Activated CD8-positive, alpha-beta memory T cell treated with anti-CD3 and anti-CD28 coated beads for 24 hours (primary cell): ENCODE measurements at regions not wholly inside any gene's neighbourhood (a gene's known extent, or its start where the extent isn't known, plus 50 kb on each side); places are given as distances from the start of the nearest gene placed in this dataset.

Experiments used
- DNase-seq: peaks from one replicate; pipeline ENCODE4 v3.0.0-alpha.2; 2020

GRCh38 chr11:128407962-128408361 is 179.4 kb downstream of the ETS1 start:
- no peak for DNase-seq

DNA sequence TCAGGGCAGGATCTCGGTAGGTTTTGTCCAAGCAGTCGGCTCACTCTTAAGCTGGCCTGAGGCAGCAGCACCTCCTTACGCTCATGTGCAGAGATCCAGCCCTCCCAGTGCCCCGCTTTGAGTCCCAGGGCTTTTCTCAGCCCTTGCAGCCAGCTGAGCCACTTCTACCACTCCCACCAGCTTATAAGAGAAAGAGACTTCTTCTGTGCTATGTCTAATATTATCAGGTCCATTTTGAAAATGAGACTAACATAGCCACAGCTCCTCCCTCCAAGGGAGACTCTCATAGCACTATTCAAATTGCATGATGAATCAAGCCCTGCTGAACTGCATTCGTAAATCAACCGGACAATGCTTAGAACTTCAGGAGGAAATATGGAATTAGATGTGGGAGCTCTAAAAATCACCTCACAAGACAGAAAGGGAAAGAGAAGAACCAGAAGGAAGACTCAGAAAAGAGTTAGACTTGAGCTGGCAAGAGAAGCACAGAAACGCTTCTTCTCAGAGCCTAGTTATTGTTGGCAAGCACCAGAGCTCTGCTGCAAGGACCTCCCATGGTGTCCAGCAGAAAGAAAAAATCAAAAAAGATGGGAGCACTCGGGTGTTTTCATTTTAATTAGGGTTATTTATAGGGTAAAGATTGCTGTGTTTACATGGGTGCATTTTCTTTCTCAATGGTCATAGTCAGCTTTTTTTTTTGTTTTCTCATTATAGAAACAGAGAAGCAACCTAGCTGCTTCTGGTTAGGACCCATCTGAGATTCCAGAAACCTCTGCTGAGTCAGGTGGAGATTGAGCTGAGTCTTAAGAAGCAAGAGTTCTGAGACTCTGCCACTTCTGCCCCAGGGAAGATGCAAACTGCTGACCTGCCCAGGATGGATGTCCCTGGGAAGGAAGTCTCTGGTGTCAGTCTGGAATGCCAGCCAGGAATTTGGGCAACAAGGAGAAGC is 181.4 kb downstream of the ETS1 start:
- DNase-seq = no peak

DNA sequence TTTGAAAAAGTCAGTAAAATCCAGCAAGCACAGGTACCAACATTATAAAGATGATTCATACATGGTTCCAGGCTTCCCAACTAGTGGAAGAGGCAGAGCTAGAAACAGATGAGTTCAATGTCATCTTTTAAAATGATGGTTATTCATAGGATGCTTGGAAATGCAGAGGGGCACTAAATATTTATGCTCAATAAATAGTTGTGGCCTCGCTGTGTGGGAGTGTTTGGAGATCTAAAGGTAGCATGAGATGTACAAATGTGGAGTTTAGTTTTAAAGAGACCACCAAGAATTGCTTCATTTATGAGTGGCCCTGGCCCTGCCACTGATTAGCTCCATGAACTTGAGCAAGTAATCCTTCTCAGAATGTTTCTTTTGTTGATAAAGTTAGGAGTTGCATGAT is 182.2 kb downstream of the ETS1 start:
- no peak for DNase-seq

GRCh38 chr11:128404437-128404836 is 182.9 kb downstream of the ETS1 start:
- no peak for DNase-seq

DNA sequence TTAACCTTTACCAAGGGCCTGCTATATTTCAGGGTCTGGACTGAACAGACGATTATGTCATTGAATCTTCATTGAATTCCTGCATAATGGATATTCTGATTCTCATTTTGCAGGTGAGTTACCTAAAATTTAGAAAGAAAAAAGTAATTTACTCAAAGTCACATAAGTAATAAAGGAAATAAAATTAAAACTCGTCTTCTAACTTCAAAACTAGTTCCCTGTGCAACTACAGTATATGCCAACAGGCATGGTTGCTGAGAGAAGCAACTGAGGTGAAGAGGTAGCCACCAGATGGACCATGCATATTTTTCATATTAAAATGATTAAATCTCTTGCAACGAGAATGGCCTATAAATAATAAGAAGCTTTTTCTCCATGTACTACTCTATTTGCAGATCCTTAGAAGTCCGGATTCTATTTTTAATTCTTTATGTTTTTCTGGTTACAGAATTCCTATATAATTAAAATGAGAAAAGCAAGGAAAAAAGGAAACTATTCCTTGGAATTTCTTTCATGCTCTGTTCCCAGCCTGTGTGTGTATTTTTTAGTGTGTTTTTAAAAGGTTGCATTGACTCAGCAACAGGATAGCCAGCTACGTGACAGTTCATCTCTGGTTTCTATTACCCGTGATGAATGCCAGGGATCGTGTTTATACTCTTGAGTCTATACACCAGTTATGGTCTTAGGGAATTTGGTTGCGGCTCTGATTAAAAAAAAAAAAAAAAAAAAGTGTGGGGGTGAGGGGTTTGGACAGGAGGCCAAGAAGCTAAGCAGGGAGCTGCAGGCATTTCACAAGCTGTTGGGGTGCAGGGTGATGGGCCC is 186.8 kb downstream of the ETS1 start:
- no peak for DNase-seq

- DNase-seq = no peak
These were observed 187.9 kb downstream of the ETS1 start for GRCh38 chr11:128399251-128400121.

DNA sequence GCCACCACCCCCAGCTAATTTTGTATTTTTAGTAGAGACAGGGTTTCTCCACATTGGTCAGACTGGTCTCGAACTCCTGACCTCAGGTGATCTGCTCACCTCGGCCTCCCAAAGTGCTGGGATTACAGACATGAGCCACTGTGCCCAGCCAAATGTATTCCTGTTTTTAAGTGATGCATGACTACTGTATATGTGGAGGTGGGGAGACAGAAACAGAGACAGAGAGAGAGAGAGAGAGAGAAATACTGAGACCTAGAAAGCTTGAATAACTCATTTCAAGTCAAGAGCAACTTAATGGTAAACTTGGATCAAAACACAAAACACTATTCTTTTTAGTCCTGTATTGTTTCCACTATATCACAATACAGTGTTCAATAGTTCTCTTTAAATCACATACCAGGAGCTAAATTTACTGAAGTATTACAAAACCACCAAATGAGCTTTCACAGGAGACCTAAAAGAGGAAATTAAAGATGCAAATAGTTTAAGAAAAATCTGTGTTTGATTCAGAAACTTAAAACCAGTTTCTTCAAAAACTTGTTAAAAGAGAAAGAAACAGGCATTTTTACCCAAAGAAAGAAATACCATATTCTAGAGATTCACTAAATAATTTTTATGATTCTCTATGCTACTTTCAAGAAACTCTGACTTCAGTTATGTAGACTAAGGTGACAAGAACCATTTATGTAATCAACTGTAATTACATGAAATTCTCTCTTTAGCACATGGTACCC is 188.7 kb downstream of the ETS1 start:
- DNase-seq = no peak

DNA sequence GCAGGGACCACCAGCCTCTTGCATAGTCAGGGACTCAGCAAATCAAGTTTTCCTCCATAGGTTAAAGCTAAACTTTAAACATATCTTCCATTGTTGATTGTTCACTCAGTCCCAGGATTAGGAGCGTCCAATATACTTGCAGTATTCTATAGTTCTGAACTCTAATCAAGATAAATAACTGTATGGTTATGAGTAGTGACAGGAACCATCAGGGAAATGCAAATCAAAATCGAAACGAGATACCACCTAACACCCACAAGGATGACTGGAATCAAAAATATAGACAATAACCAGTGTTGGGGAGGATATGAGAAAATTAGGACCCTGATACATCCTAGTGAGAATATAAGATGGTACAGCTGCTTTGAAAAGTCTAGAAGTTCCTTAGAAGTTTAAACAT is 190.0 kb downstream of the ETS1 start:
- no peak for DNase-seq

DNA sequence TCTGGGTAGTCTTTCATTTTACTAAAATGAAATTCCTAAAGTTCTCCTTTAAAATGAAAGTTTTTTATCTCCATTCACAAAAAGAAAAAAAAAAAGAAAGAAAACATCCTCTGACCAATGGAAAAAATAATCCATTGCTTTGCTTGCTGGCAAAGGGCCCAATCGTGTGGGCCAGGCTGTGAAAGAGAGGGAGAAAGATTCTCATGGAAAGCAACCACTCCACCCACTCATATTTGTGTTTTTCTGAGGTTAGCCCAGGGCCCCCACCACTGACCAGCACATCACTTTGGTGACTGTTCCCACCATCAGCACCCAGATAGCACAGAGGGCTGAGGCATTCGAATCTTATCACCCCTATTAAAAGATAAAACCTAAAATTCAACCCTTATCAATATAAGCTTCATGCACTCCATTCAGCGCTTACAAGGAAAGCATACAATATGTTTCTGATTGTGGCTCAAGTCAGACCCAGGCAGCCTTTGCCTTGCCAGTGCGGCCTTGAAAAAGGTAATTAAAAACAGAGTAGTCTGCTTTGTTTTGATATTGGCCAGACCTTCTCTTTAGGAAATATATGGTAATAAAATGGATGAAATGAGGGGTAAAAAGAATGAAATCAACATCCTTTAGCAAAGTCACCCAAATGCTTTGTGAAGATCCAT is 192.8 kb downstream of the ETS1 start:
- no peak for DNase-seq

DNA sequence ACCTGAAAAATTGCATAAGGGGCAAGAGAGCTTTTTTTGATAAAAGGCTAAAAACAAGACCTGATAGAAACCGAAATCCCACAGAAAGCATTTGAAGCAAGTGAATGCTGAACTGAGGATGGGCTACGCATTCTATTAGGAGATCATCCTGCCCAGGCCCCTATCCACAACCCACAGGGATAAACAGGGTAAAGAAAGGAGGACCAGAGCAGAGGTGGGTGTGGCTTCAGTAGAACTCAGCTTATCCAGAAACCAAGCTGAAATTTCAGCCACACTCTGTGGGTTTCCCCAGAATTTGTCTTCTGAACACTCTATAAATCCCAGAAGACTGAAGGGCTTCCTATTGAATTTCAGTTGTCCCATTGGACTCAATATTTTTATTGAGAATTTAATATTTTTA is 195.1 kb downstream of the ETS1 start:
- no peak for DNase-seq

DNA sequence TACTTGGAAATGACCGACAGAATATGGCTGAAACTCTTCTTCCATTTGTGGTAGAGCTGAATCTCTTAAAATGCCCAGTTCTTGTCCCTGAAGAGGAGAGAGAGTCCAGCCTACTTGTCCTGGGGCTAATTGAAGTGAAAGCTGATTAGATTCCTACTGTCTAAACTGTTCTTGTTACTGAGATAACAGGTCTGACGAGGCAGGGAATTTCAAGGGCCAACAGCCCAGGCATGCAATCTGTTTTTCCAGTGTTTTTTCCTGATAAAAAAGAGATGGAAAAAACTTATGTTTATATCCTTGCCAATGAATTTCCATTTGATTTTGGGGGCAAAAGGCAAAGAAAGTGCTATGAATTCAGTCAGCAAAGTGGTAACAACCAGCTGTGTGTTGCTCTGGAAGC is 195.5 kb downstream of the ETS1 start:
- DNase-seq = no peak

DNA sequence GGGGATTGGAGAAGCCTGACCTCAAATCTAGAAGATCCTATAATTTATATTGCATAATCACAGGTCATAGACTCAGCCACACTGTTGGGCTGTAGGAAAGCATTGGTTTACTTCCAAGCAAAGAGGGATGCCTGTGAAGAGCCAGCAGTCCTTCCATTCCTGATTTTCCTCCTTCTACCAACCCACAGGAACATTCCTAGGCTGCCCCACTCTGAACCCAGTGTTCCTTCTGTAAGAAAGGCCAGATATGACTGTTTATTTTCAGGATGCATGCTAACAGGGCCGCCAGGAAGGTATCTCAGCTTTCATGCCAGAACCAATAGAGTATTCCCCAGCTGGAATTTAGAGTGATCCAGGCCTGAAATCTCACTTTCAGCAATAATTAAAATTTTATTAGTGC is 197.1 kb downstream of the ETS1 start:
- no peak for DNase-seq

DNA sequence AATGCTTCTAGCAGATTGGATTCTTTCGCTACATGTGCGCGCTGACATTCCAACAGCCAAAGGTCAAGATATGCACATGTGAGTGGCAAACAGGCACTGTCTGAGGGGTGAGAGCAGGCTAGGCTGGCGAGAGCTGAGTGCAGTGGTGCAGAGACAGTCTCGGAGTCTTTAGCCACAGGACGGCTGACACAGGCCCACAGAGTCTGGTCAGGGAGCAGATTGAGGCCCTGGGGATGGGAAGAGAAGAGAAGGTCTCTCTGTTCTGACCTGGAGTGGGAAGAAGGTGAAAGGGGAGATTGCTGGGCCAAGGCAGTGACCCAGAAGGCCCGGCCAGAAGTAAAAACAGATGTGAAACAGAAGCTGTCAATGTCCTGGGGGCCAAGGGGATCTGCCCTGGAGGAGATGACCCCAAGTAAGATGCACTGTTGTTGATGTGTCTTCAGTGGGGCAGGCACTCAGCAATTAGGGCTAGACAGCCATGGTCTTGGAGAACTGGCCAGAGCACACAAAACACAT is 197.8 kb downstream of the ETS1 start:
- DNase-seq = no peak

DNA sequence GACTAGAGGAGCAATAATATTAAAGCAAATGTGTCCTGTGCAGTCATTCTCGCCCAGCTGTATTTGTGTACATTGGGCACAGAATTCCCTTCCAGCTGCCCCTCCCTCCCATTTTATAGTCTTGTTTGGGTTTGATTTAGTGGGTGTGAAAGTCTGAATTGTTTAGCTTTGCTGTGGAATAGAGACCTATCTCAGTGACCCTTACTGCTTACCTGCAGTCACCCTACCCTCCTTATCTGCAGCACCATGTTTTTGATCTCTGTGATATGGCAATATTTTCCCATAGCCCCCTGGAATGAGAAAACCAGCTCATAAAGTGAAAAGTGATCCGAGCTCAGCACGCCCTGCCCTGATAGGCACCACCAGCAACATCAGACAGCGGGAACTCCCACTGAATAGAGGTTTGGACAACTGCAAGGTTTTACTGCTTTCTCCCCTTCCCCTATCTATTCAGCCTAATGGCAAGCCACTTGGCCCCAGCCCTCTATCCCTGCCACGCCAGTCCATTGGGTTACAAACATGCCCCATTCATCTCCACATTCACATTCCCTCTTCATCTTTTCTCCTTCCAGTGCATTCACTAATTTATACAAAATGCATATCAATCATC is 199.0 kb downstream of the ETS1 start:
- no peak for DNase-seq

DNA sequence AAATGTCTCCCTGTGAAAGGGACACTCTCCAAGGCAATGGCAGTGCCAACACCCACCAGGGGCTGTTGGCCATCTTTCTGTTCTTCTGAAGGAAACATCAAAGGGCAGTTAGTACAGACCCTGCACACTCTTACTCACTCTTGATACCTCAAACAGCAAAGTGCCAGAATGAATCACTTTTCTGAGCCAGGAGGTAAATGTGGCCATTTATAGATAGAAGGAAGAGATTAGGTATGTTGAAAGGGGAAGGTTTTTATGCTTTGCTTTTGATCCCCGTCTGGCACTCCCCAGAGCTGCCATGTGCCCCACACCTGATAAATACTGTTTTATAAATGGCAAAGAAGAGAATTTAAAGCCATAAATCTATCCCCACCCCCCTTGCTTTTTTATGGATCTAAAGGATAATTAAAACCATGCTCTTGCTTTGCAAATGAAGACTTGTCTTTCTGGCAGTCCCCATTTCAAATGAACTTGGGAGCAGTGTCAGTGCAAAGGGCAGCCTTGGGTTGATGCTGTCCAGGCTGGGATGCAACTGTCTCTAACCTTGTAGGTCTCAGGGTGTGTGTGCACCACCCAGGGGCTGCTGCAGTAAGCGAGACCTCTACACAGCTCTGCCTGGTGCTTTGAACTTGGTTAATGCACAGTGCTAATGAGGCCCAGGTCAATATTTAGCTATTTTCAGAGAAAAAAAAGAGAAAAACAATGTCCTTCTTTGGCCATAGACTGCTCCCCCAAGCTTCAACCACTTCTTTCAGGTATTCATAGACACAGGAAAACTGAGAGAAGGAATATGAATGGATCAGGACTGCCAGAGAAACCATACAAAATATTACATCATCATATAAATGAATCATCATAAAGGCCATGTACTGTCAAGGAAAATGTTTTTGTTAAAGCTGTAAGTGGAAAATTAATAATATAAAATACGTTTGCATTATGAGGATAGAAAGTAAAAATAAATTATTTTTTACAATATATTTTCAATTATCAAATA is 207.5 kb downstream of the ETS1 start:
- DNase-seq = no peak

GRCh38 chr11:128375961-128376360 is 211.4 kb downstream of the ETS1 start:
- no peak for DNase-seq

DNA sequence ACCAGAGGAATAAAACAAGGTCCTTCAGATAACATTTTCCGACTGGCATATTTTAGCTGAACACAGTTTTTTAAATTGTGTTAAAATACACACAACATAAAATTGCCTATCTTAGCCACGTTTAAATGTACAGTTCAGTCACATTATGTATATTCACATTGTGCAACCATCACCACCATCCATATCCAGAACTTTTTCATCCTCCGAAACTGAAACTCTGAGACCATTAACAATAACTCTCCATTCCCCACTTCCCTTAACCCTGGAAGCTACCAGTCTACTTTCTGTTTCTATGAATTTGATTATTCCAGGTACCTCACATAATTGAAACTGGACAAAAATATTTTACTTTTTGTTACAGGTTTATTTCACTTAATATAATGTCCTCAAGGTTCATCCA is 213.3 kb downstream of the ETS1 start:
- DNase-seq = no peak

DNA sequence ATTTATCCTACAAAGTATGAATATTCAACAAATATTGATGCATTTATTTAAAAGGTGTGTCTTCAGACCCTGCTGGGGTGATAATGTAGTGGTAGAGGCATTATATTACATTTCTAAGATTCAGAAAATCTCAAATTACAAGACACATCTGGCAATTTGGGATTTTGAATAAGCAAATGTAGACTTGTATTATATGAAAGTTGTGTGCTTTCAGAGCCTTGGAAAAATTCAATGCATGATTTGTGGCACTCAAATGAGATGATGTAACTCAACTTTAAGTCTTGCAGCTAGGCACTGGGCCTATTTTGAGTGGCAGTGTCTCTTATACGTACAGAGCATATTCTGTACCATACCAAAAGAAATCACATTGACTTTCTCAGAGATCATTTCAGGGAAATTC is 214.4 kb downstream of the ETS1 start:
- no peak for DNase-seq

GRCh38 chr11:128367573-128367972 is 219.8 kb downstream of the ETS1 start:
- DNase-seq = no peak

GRCh38 chr11:128365044-128365443 is 222.3 kb downstream of the ETS1 start:
- DNase-seq = no peak
